Prostate gland (tissue), 2 donors: ENCODE measurements at regions not wholly inside any gene's neighbourhood (a gene's known extent, or its start where the extent isn't known, plus 50 kb on each side); places are given as distances from the start of the nearest gene placed in this dataset.

Experiments used
- CTCF ChIP-seq, 4 experiments: fragments of 200-600 bp in 2 of 4; fragments of 450-650 bp in 2 of 4; sonication (generic) in 2 of 4; IDR thresholded peaks; 1 replicate in 3 of 4; 2 replicates in 1 of 4; pipeline ENCODE4 v1.5.1; 2016 to 2019; ENCODE audit warnings: antibody characterized with exemption in 4 of 4, mild to moderate bottlenecking in 2 of 4, moderate library complexity in 2 of 4
- POLR2AphosphoS5 ChIP-seq: sonication (generic); formaldehyde crosslinking; IDR thresholded peaks from one replicate; pipeline ENCODE4 v1.6.1; 2017; ENCODE audit warnings: antibody characterized with exemption

GRCh38 chr9:105168870-105169319 lies 75.6 kb upstream of the SLC44A1 start:
- TF ChIP-seq CTCF (IDR thresholded peaks at IDR 0.05) (no peak), POLR2AphosphoS5 (no peak)
